Activated T-cell treated with anti-CD3 and anti-CD28 coated beads, Interleukin-2, amount 50 U/mL, for 48 hours (primary cell): ENCODE measurements at regions not wholly inside any gene's neighbourhood (a gene's known extent, or its start where the extent isn't known, plus 50 kb on each side); places are given as distances from the start of the nearest gene placed in this dataset.
"Not testable (repeated sequence)": the region's sequence is repeated elsewhere in the genome, so short reads cannot be mapped to it uniquely, and the experiment has no call there.

Experiments
- DNase-seq, 2 experiments: peaks; one replicate each; pipeline ENCODE4 v3.0.0-alpha.2; 2020

GRCh38 chr21:28877318-28877884, 115.3 kb downstream of the LTN1 start:
- DNase-seq = no peak

- no peak for DNase-seq
Measured at GRCh38 chr21:28875078-28875477, 117.6 kb downstream of the LTN1 start.

- DNase-seq = no peak
Measured at GRCh38 chr21:28872218-28872617, 120.5 kb downstream of the LTN1 start.

GRCh38 chr21:28871388-28872010, 121.2 kb downstream of the LTN1 start:
- no peak for DNase-seq

GRCh38 chr21:28867401-28867800, 125.3 kb downstream of the LTN1 start:
- no peak for DNase-seq

GRCh38 chr21:28865488-28866186, 127.0 kb downstream of the LTN1 start:
- no peak for DNase-seq

GRCh38 chr21:28858424-28858823, 134.3 kb downstream of the LTN1 start:
- no peak for DNase-seq

- no peak for DNase-seq
Measured at GRCh38 chr21:28857752-28858151, 134.9 kb downstream of the LTN1 start.

- DNase-seq = no peak
Measured at GRCh38 chr21:28856588-28857250, 136.0 kb downstream of the LTN1 start.

- no peak for DNase-seq
Measured at GRCh38 chr21:28852706-28853105, 140.0 kb downstream of the LTN1 start.

GRCh38 chr21:28851645-28852044, 141.0 kb downstream of the LTN1 start:
- DNase-seq = no peak

- not testable (repeated sequence) for DNase-seq
Measured at GRCh38 chr21:28839237-28839636, 153.4 kb downstream of the LTN1 start.

- not testable (repeated sequence) for DNase-seq
Measured at GRCh38 chr21:28837426-28837825, 155.3 kb downstream of the LTN1 start.

GRCh38 chr21:28836588-28836987, 156.1 kb downstream of the LTN1 start:
- DNase-seq = not testable (repeated sequence)

- no peak for DNase-seq
Measured at GRCh38 chr21:28834335-28835238, 158.1 kb downstream of the LTN1 start.

- DNase-seq = no peak
Measured at GRCh38 chr21:28833609-28834008, 159.1 kb downstream of the LTN1 start.

GRCh38 chr21:28833182-28833581, 159.5 kb downstream of the LTN1 start:
- DNase-seq = no peak

GRCh38 chr21:28832715-28833061, 160.0 kb downstream of the LTN1 start:
- DNase-seq = no peak

- DNase-seq = peak in 1 of 2 experiments; percentile 22
Measured at GRCh38 chr21:28832013-28832714, 160.5 kb downstream of the LTN1 start.

GRCh38 chr21:28828981-28829380, 163.7 kb downstream of the LTN1 start:
- no peak for DNase-seq

- DNase-seq = no peak
Measured at GRCh38 chr21:28828021-28828420, 164.7 kb downstream of the LTN1 start.

GRCh38 chr21:28827422-28827821, 165.3 kb downstream of the LTN1 start:
- no peak for DNase-seq
